Mesendoderm (in vitro differentiated cells): ENCODE measurements at regions not wholly inside any gene's neighbourhood (a gene's known extent, or its start where the extent isn't known, plus 50 kb on each side); places are given as distances from the start of the nearest gene placed in this dataset.

Experiments
- DNase-seq: peaks from one replicate; pipeline ENCODE4 v3.0.0; 2013
- H2AK5ac ChIP-seq: 2 replicates; pipeline ENCODE4 v1.6.1; 2013; ENCODE audit warnings: low read length, inconsistent platforms
- H2BK120ac ChIP-seq: 2 replicates; pipeline ENCODE4 v1.6.1; 2013; ENCODE audit warnings: low read depth, mild to moderate bottlenecking, low read length, moderate library complexity, mixed read lengths
- H2BK15ac ChIP-seq: replicated peaks from 2 replicates; pipeline ENCODE4 v1.6.1; 2013; ENCODE audit warnings: low read depth, mild to moderate bottlenecking, moderate library complexity
- H2BK5ac ChIP-seq: 2 replicates; pipeline ENCODE4 v1.6.1; 2013; ENCODE audit warnings: low read length, inconsistent platforms
- H3K18ac ChIP-seq: 2 replicates; pipeline ENCODE4 v1.6.1; 2013; ENCODE audit warnings: mild to moderate bottlenecking, low read length, mixed read lengths
- H3K23ac ChIP-seq: one replicate; pipeline ENCODE4 v1.6.1; 2013; ENCODE audit warnings: low read length
- H3K27ac ChIP-seq: 2 replicates; pipeline ENCODE4 v1.5.1; 2013; ENCODE audit warnings: low read depth, mild to moderate bottlenecking, inconsistent platforms, low read length, moderate library complexity
- H3K27me3 ChIP-seq: 2 replicates; pipeline ENCODE4 v1.6.1; 2013; ENCODE audit warnings: low read length, control low read depth, mild to moderate bottlenecking, inconsistent platforms; ENCODE audit not compliant: insufficient read depth, poor library complexity
- H3K36me3 ChIP-seq: 2 replicates; pipeline ENCODE4 v1.6.1; 2013; ENCODE audit warnings: low read length, inconsistent platforms; ENCODE audit not compliant: control insufficient read depth, insufficient read depth
- H3K4ac ChIP-seq: one replicate; pipeline ENCODE4 v1.6.1; 2013; ENCODE audit warnings: low read depth, mild to moderate bottlenecking, low read length, moderate library complexity
- H3K4me1 ChIP-seq: 2 replicates; pipeline ENCODE4 v1.6.1; 2013; ENCODE audit warnings: low read depth, low read length, inconsistent platforms; ENCODE audit not compliant: control insufficient read depth
- H3K4me2 ChIP-seq: 2 replicates; pipeline ENCODE4 v1.6.1; 2013; ENCODE audit warnings: low read length
- H3K4me3 ChIP-seq: 2 replicates; pipeline ENCODE4 v1.5.1; 2013; ENCODE audit warnings: mild to moderate bottlenecking, low read length
- H3K56ac ChIP-seq: one replicate; pipeline ENCODE4 v1.6.1; 2013; ENCODE audit warnings: low read length
- H3K79me1 ChIP-seq: 2 replicates; pipeline ENCODE4 v1.6.1; 2013; ENCODE audit warnings: low read length, inconsistent platforms
- H3K79me2 ChIP-seq: 2 replicates; pipeline ENCODE4 v1.6.1; 2013; ENCODE audit warnings: mild to moderate bottlenecking, low read length; ENCODE audit not compliant: control insufficient read depth, insufficient read depth
- H3K9ac ChIP-seq: 2 replicates; pipeline ENCODE4 v1.6.1; 2013; ENCODE audit warnings: low read length, inconsistent platforms
- H4K5ac ChIP-seq: one replicate; pipeline ENCODE4 v1.6.1; 2013; ENCODE audit warnings: low read length
- H4K8ac ChIP-seq: one replicate; pipeline ENCODE4 v1.6.1; 2013; ENCODE audit warnings: low read depth, mild to moderate bottlenecking, control low read depth, low read length, moderate library complexity
- WGBS: extraction: QIAGEN DNeasy Blood & Tissue Kit; methylation state at CpG from one replicate; pipeline ENCODE4 v1.1.7; 2013; ENCODE audit warnings: low lambda C conversion rate, missing lambda C conversion rate; ENCODE audit not compliant: insufficient coverage; ENCODE audit errors: extremely low coverage; 5-methylcytosine and 5-hydroxymethylcytosine counted together

- no peak overlapping the region for H3K56ac ChIP-seq
- H3K4me2 ChIP-seq: no peak overlapping the region
- H3K4me1 ChIP-seq: no peaks in the 10 kb centered on the region
- H3K18ac ChIP-seq: no peak overlapping the region
- H4K5ac ChIP-seq: no peak overlapping the region
- WGBS: no CpG with 5 or more reads among the region's 25 CpGs
- no peak overlapping the region for H4K8ac ChIP-seq
- no peak overlapping the region for H3K4ac ChIP-seq
- no peak overlapping the region for H2BK15ac ChIP-seq
- H3K4me3 ChIP-seq: no peak overlapping the region
- H3K79me1 ChIP-seq: no peaks in the 10 kb centered on the region
- no peak overlapping the region for H3K27ac ChIP-seq
- H3K79me2 ChIP-seq: no peaks in the 10 kb centered on the region
- no peaks in the 10 kb centered on the region for H3K36me3 ChIP-seq
- H2AK5ac ChIP-seq: no peak overlapping the region
- no peaks in the 10 kb centered on the region for H3K27me3 ChIP-seq
- no peak overlapping the region for H2BK5ac ChIP-seq
- no peak overlapping the region for H3K23ac ChIP-seq
- no peak overlapping the region for H3K9ac ChIP-seq
- no peak overlapping the region for H2BK120ac ChIP-seq
- DNase-seq: peak; percentile 31
Measured at GRCh38 chr11:70580036-70580805, 181.9 kb downstream of the CTTN start.

- Histone ChIP-seq H3K79me1 (no peaks in the 10 kb centered on the region), H3K27ac (no peak overlapping the region), H4K8ac (no peak overlapping the region), H4K5ac (no peak overlapping the region), H3K18ac (no peak overlapping the region), H3K56ac (no peak overlapping the region), H2BK120ac (no peak overlapping the region), H2BK15ac (no peak overlapping the region), H3K27me3 (no peaks in the 10 kb centered on the region), H3K9ac (no peak overlapping the region), H3K79me2 (no peaks in the 10 kb centered on the region), H3K4me2 (no peak overlapping the region), H2BK5ac (no peak overlapping the region), H2AK5ac (no peak overlapping the region), H3K23ac (no peak overlapping the region), H3K4me1 (no peaks in the 10 kb centered on the region), H3K4ac (no peak overlapping the region), H3K4me3 (no peak overlapping the region), H3K36me3 (no peaks in the 10 kb centered on the region)
- DNase-seq: no peak
- WGBS: no CpG with 5 or more reads among the region's 25 CpGs
Measured at GRCh38 chr11:70581991-70582885, 183.9 kb downstream of the CTTN start.

DNA sequence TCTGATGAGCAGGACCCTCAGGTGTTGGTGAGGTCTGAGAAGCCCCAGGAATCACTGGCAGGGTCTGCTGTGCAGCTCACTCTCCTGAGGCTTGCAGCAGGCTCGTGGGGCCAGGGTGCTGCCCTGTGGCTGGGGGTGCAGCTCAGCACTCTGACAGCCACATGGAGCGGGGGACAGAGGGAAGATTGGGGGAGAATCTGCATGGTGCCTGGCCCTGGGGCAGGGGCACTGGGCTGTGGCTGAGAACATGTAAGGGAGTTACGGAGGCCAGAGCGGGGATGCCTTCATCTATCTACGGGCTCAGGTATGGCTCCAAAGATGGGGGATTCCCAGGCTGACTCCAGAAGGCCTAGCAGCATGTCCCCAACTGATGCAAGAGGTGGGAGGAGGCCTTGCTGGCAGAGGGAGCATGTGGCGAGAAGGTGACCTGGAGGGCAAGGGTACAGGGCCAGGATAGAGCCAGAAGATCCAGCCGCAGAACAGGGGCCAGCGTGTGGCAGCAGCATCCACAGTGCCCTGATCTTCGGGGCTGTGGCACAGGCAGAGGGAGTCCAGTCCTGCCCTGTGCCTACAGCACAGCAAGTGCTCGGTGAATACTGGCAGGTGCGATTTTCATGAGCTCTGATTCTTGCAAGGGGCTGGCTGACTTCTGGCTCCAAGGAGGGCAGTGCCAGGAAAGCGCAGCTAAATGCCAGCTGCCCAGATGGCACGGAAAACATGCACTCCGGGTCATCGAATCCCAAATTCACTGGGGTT is 184.7 kb downstream of the CTTN start:
- H2BK15ac ChIP-seq: no peak overlapping the region
- H4K8ac ChIP-seq: no peak overlapping the region
- H3K79me1 ChIP-seq: no peaks in the 10 kb centered on the region
- H3K4me2 ChIP-seq: no peak overlapping the region
- H3K27me3 ChIP-seq: no peaks in the 10 kb centered on the region
- H3K9ac ChIP-seq: no peak overlapping the region
- H2BK5ac ChIP-seq: no peak overlapping the region
- no peak overlapping the region for H3K18ac ChIP-seq
- H3K23ac ChIP-seq: no peak overlapping the region
- no peaks in the 10 kb centered on the region for H3K4me1 ChIP-seq
- DNase-seq: no peak
- no peak overlapping the region for H2AK5ac ChIP-seq
- no peak overlapping the region for H3K56ac ChIP-seq
- H4K5ac ChIP-seq: no peak overlapping the region
- H3K79me2 ChIP-seq: no peaks in the 10 kb centered on the region
- H3K36me3 ChIP-seq: no peaks in the 10 kb centered on the region
- H2BK120ac ChIP-seq: no peak overlapping the region
- WGBS: no CpG with 5 or more reads among the region's 15 CpGs
- no peak overlapping the region for H3K4me3 ChIP-seq
- H3K4ac ChIP-seq: no peak overlapping the region
- no peak overlapping the region for H3K27ac ChIP-seq

GRCh38 chr11:70583781-70584218 is 185.5 kb downstream of the CTTN start:
- H3K4me2 ChIP-seq: no peak overlapping the region
- no peak overlapping the region for H2BK15ac ChIP-seq
- H3K23ac ChIP-seq: no peak overlapping the region
- no peaks in the 10 kb centered on the region for H3K27me3 ChIP-seq
- no peak overlapping the region for H2BK5ac ChIP-seq
- no peak overlapping the region for H4K8ac ChIP-seq
- H3K18ac ChIP-seq: no peak overlapping the region
- DNase-seq: no peak
- no CpG with 5 or more reads among the region's 17 CpGs for WGBS
- no peak overlapping the region for H3K4me3 ChIP-seq
- H3K27ac ChIP-seq: no peak overlapping the region
- H3K9ac ChIP-seq: no peak overlapping the region
- H3K79me1 ChIP-seq: no peaks in the 10 kb centered on the region
- no peaks in the 10 kb centered on the region for H3K36me3 ChIP-seq
- no peaks in the 10 kb centered on the region for H3K4me1 ChIP-seq
- H3K79me2 ChIP-seq: no peaks in the 10 kb centered on the region
- H2AK5ac ChIP-seq: no peak overlapping the region
- H3K56ac ChIP-seq: no peak overlapping the region
- no peak overlapping the region for H4K5ac ChIP-seq
- H3K4ac ChIP-seq: no peak overlapping the region
- no peak overlapping the region for H2BK120ac ChIP-seq

DNA sequence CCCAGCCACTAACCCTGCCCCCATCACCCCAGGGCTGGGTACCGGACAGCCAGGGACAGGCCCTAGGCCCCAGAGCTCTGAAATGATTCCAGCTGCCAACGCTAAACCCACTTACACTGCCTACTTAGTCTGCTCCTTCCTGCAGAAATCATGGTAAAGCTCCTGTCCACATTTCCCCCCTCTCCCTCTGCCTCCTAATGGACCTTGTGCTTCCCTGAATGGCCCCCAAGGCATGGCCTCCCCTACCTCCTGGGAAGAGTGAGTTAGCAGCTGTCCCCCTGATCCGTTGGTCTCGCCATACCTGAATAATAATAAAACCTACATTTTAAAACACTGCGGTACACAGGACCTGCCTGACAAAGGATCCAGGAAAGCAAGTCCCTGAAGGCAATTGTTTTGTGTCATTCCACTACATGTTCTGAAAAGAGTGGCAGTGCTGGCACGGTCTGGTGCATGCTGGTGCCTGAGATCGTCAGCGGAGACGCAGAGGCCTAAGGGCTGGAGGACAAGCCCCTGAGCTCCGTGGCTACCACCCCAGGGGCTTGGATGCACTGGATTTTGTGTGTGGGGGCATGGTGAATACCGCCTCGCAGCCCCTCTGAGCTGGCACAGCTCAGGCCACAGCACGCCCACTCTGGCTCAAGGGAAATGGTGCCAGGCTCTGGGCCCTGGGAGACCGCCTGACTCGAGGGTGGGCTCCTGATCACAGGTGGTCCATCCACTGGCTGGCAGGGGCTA is 186.3 kb downstream of the CTTN start:
- Histone ChIP-seq H3K27me3 (no peaks in the 10 kb centered on the region), H2BK5ac (no peak overlapping the region), H4K8ac (no peak overlapping the region), H3K79me1 (no peaks in the 10 kb centered on the region), H2BK15ac (no peak overlapping the region), H2AK5ac (no peak overlapping the region), H3K4me3 (no peak overlapping the region), H3K4me1 (no peaks in the 10 kb centered on the region), H3K56ac (no peak overlapping the region), H3K4me2 (no peak overlapping the region), H3K23ac (no peak overlapping the region), H3K36me3 (no peaks in the 10 kb centered on the region), H3K9ac (no peak overlapping the region), H2BK120ac (no peak overlapping the region), H4K5ac (no peak overlapping the region), H3K27ac (no peak overlapping the region), H3K4ac (no peak overlapping the region), H3K79me2 (no peaks in the 10 kb centered on the region), H3K18ac (no peak overlapping the region)
- DNase-seq: no peak
- WGBS: no CpG with 5 or more reads among the region's 15 CpGs
